HG02943 (cell line): ENCODE measurements at regions not wholly inside any gene's neighbourhood (a gene's known extent, or its start where the extent isn't known, plus 50 kb on each side); places are given as distances from the start of the nearest gene placed in this dataset.
"Not testable (repeated sequence)": the region's sequence is repeated elsewhere in the genome, so short reads cannot be mapped to it uniquely, and the experiment has no call there.

Experiments
- ATAC-seq: cut with Tn5 transposase; IDR thresholded peaks from one replicate; pipeline ENCODE4 v1.9.1; 2021; ENCODE audit warnings: mild to moderate bottlenecking, low read depth, moderate library complexity; ENCODE audit not compliant: unreplicated experiment

DNA sequence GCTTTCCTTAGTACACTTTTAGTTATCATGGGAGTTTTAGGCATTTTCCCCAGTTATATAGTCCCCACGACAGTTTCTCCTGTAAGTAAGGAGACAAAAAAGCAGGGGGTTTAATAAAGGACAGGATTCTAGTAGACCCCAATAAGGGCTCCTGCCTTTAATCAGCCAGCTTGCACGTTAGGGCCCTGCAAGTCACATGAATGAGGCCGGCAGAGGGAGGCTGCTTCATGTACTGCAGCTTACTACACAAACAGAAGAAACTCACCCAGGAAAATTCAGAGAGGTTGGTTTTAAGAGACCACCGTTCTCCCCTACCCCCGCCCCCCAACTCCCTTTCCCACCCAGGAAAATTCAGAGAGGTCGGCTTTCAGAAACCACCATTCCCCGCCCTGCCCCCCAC lies 229.7 kb upstream of the MOCS1 start:
- no peak for ATAC-seq

DNA sequence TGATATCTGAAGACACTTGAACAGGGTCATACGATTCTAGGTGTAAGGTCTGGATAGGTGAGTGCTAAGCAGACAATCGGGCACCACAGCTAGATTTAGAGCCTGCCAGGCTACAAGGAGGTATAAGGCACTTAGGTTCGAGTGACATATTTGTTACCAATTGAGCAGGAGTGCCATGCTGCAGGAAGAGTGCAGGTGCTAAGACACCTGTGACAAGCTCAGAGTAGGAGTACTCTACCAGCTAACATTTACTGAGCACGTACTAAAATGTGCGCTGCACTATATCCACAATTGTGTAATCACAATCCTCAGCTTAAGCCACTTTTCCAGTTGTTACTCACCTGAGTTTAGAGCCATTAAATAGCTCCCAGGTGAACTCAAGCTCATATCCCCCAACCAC lies 227.8 kb upstream of the MOCS1 start:
- ATAC-seq, result no peak

DNA sequence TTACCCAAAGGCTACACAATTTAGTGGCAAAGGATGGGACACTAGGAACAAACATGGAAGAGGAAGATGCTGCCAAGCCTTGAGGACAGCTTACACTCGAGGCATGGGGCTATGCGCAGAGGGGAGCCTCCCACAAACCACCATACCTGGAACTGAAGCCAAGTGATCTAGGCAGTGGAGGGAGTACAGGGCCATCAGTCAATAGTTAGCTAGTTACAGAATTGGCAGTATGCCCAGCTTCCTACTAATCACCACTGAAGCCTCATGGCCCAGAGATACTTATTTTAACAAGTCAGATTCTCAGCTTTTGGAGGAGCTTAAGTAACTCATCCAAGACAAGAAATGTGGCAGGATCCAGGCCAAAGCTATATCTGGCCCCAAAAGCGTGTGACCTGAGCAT lies 226.6 kb upstream of the MOCS1 start:
- no peak for ATAC-seq

DNA sequence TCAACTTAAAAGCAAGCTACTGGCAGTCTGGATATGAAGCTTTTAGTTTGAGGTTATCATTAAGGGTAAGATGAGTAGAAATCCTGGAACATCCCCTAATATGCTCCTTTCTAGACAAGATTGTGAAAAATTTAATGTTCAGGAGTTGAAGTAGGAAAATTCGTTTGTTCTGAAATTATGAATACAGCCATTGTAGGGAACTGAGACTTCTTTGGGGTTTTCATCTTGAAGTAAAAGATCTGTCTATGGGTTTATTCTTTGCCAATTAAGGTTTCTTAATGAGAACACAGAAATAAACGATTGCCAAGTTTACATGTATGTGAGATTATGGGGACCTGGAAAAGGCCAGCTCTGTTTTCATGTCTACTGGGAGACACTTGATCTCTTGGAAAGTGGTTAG lies 225.6 kb upstream of the MOCS1 start:
- ATAC-seq, result no peak

GRCh38 chr6:40152701-40153436 lies 218.6 kb upstream of the MOCS1 start:
- ATAC-seq, result no peak

GRCh38 chr6:40152196-40152595 lies 217.9 kb upstream of the MOCS1 start:
- no peak for ATAC-seq

GRCh38 chr6:40148882-40149573 lies 214.8 kb upstream of the MOCS1 start:
- peak; percentile 92 for ATAC-seq

GRCh38 chr6:40146902-40147301 lies 212.6 kb upstream of the MOCS1 start:
- no peak for ATAC-seq

DNA sequence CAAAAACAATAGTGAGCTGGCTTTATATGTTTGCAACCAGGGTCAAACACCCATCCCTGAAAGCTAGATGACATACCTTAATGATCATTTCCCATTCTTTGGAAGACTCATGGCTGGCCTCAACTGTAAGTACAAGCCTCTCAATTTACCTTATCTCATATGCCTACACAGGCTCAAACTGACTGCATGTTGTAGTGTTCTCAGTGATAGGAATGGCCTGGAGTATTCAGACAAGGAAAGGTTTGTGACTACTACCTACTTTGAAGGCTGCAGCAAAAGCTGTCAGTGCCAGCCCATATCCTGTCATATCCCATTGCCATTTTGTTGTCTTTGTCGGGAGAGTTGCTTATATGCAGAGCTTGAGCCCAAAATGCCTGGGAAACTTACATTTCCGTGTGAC lies 205.2 kb upstream of the MOCS1 start:
- ATAC-seq, result no peak

GRCh38 chr6:40138273-40138720 lies 204.0 kb upstream of the MOCS1 start:
- ATAC-seq, result peak; percentile 57

DNA sequence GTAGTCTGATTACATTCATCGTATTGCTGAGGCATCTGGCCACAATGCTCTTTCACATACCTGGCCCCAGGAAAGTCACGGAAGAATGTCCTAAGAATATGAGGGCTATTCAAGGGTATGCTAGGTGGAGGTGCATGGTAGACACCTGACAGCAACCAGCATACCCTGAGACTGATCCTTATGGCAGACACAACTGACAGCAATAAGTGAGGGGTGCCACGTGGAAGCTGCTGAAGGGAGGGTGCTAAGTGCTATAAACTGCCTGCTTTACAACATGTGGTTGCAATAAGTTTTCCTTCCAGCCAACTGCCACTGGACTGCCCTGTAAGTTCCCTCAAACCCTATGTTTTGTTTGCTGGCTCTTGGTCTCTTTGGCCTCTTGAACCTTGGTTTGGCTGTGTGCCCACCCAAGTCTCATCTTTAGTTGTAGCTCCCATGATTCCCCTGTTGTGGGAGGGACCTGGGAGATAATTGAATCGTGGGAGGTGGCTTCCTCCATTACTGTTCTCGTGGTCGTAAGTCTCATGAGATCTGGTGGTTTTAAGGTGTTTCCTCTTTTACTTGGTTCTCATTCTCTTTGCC lies 201.3 kb upstream of the MOCS1 start:
- ATAC-seq, result no peak

GRCh38 chr6:40133981-40134380 lies 199.7 kb upstream of the MOCS1 start:
- not testable (repeated sequence) for ATAC-seq

GRCh38 chr6:40131675-40132074 lies 197.4 kb upstream of the MOCS1 start:
- no peak for ATAC-seq

DNA sequence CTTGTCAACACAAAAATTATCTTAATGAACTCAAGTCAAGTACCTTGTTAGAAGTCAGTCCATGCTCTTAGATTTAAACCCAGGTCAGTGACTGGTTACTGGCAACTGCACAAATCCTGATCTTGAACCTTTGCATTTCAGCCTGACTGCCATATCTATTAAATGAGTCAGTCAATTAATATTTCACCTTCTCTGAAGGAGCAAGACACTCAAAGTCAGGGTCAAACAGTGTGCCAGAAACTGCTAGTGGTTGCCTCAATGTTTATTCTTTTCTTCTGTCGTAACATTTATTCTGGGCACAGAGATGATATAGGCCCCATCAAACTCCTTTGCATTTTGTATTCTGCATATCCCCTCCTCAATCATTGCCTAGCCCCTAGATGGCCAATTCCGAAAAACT lies 193.9 kb upstream of the MOCS1 start:
- ATAC-seq, result no peak

- no peak for ATAC-seq
Observed at GRCh38 chr6:40125680-40126394, 191.6 kb upstream of the MOCS1 start.

DNA sequence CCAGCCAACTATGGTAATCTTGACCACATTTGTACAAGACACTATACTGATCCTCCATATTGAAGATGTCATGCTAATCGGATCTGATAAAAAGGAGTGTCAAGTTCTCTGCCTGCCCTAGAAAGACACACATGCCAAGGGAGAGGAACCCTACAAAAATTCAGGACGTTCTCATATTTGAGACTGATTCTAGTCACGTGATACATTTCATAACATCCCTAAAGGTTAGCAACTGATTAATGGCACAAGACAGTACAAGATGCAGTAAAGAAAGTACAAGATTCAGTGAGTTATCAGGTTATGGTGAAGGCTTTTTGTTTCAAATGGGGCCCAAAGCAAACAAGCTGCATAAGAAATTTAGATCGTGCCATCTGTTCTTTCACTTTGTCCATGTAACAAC lies 190.7 kb upstream of the MOCS1 start:
- no peak for ATAC-seq

DNA sequence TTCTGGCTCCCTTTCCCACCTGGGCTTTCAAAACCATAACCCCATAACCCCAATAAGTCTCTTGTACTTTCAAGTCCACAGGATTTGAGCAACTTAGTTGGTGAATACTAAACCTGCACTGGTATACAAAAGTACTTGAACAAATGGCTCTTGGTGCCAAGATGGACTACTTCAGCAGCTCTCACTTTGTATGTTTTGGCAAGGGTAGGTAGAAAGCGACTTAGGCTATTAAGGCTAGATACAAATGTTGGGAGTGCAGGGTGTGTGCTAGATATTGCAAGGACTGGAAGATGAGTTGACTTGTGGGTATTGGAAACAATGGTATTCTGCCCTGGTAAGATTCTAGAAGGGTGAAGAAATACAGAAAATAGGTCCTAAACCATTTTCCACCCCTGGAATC lies 182.6 kb upstream of the MOCS1 start:
- ATAC-seq, result no peak

DNA sequence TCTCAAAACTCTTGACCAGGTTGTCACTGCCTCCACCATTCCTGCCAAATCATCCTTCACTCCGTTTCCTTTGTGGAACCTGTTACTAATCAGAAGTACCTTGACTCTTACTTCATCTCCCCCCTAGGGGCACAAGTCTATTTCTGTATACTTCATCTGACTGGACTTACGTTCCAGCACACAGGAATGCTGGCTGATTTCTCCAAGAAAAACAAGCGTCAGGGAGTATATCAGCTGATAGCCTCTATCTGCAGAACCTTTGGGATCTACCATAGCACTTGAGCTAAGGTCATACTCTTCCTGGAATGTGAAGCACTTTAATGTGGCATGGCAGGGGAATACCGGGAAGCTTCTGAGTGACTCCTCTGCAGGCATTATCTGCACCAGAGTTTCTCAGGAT lies 178.1 kb upstream of the MOCS1 start:
- no peak for ATAC-seq

GRCh38 chr6:40108736-40109135 lies 174.5 kb upstream of the MOCS1 start:
- ATAC-seq, result no peak

- ATAC-seq, result no peak
Observed at GRCh38 chr6:40106840-40107239, 172.6 kb upstream of the MOCS1 start.

GRCh38 chr6:40098774-40099173 lies 164.5 kb upstream of the MOCS1 start:
- ATAC-seq, result no peak
